GM12892 (cell line): ENCODE measurements at regions not wholly inside any gene's neighbourhood (a gene's known extent, or its start where the extent isn't known, plus 50 kb on each side); places are given as distances from the start of the nearest gene placed in this dataset.

Experiments
- DNase-seq: peaks from one replicate; pipeline ENCODE4 v3.0.0; 2011; ENCODE audit not compliant: insufficient read length
- FAIRE-seq: peaks from 2 replicates; lab custom pipeline; 2011; peaks lifted over from hg19 to GRCh38; lab: Jason Lieb, UNC
- POLR2A ChIP-seq: IDR thresholded peaks from 2 replicates; pipeline ENCODE4 v1.6.1; 2011; ENCODE audit warnings: low read depth, low read length, control low read depth
- POLR2AphosphoS5 ChIP-seq: IDR thresholded peaks from 2 replicates; pipeline ENCODE4 v1.6.1; 2011; ENCODE audit warnings: low read depth, low read length, control low read depth
- TAF1 ChIP-seq: IDR thresholded peaks from 2 replicates; pipeline ENCODE4 v1.6.1; 2011; ENCODE audit warnings: low read depth, mild to moderate bottlenecking, control low read depth, low read length, borderline replicate concordance

DNA sequence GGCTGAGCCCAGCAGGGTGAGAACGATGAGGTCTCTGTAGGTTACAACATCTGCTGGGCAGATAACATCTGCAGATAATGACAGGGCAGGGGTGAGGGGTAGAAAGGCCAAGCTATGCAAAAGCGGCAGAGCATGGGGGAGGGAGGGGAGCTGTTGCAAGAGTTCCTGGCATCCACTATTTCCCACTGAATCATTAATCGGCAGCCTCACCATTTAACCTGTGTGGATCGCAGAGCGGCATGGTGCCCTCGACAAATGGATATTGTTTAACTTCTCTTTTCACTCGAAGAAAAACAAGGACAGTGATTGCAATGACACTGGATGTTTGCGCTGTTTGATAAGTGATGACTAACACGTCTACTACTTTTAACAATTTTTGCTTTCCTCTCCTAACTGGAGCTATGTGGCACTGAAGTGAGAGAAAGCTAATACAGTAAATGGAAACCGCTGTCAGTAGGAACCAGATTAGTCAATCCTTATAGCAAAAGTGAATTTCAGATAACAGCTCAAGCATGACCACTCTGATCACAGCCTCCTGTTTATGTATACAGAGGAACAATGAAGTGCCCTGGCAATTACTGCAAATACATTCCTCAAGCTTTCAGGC lies 381.5 kb downstream of the TFAP2A start:
- TF ChIP-seq TAF1 (no peak), POLR2A (no peak), POLR2AphosphoS5 (no peak)
- no peak for DNase-seq
- FAIRE-seq = no peak

DNA sequence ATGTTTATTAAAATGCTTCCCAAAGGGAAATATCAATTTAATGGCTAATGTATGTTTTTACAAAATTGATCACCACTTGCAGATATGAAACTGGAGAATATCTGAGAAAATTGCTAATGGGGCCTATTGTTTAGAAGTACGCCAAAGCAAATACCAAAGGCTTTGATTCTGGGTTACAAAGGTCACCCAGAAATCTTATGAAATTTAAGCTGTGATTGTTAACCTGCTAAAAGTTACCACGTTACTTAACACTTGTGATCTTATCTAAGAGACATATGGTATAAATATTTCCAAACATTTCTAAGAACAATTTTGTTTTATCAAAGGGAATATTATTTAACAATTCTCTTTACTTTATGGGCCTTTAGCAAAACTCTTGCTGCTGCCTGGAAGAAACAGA lies 383.3 kb downstream of the TFAP2A start:
- DNase-seq = no peak
- no peak for FAIRE-seq
- TF ChIP-seq TAF1 = no peak
- no peak for TF ChIP-seq POLR2A
- TF ChIP-seq POLR2AphosphoS5 = no peak

DNA sequence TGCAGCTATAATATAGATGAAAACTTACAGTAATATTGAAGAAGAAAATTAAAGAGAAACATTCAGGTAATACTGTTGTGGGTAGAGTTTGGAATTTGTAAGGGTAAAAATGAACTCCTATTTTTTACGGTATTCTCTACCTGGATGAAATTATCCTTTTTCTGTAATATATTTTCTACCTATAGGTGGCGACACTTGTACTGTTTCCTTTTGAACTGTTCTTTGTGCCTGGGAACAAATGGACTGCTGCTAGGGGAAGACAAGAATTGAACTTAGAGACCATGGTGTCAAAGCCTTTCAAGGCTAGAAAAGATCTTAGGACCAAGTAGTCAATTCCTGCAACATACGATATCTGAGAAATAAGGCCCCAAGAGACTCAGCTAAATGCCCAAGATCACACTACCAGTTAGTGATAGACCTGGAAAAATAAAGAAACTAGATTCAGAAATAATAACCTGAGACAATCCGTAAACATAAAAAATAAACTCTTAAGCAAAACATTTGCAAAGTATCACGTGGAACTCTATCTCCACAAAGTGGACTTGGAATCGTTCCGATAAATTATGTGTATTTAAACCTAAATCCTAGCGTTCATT lies 383.8 kb downstream of the TFAP2A start:
- DNase-seq (no peak), FAIRE-seq (peak; percentile 9)
- TF ChIP-seq POLR2A (no peak), TAF1 (no peak), POLR2AphosphoS5 (no peak)

DNA sequence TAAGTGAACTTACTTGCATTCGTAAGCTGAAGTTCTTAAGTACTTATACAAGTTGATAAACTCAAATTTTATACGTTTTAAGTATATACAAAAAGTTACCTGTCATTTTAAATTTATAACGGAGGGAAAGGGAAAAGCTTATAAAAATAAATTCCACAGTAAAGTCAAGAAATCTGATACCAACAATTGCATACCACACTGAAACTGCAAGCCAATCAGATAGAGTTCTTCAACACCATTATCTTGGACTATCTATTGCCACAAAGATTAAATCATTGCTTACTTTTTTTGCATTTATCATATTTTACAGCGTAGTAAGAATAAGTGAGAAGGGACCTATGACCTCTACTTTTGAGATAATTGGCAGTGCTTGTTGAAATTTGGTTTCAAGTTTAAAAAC lies 386.7 kb downstream of the TFAP2A start:
- DNase-seq (no peak), FAIRE-seq (no peak)
- TF ChIP-seq POLR2A (no peak), TAF1 (no peak), POLR2AphosphoS5 (no peak)

DNA sequence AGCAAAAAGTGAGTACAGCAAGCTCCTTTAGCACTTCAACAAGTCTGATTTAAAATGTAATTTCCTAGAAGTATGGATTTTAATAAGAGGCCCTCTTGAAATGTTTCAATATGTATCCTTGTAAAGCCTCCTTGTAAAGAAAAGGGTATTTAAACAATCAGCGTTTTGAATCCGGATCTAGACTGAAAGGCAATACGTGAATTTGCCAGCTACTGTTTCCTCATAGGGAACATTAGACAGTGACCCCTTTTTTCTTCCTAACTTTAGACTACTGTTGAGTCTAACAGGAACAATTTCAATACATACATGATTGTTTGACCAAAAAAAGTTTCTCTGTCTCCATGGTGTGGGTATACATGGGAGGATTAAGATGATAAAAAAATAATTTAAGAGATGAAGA lies 395.0 kb downstream of the TFAP2A start:
- FAIRE-seq = no peak
- no peak for DNase-seq
- TF ChIP-seq POLR2A = no peak
- no peak for TF ChIP-seq TAF1
- no peak for TF ChIP-seq POLR2AphosphoS5

DNA sequence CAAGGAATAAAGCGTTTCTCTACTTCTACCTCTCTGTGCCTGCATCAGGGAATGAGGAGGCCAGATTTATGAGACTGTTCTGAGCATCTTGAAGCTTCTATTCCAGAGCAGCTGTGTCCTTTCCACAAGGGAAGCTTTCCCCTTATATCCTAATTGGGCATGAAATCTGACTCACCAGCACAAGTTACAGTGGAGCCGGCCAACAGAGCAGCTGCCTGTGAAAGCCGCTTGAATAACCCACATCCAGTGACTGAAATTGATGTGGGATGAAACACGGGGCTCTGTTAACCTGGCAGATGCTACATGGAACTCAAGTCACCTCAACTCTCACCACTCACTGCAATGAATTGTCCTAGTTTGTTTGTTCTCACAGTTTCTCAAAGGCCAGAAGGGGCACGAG lies 400.3 kb downstream of the TFAP2A start:
- TF ChIP-seq TAF1 (no peak), POLR2AphosphoS5 (no peak), POLR2A (no peak)
- FAIRE-seq = no peak
- DNase-seq = no peak

DNA sequence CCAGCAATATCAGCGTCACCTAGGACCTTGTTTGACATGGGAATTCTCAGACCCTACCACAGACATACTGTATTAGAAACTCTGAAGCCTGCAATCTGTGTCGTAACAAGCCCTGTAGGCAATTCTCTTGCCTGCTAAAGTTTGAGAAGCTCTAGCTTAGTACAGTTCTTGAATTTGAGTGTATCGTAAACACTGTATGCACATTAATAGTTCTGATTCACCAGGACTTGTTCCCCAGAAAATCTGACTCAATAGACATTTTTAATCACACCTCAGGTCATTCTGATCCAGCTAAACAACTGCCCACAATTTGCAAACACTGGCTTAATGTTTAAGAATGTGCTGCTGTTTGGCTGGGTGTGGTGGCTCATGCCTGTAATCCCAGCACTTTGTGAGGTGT lies 414.3 kb downstream of the TFAP2A start:
- TF ChIP-seq TAF1 = no peak
- TF ChIP-seq POLR2AphosphoS5 = no peak
- no peak for TF ChIP-seq POLR2A
- DNase-seq (no peak), FAIRE-seq (no peak)

DNA sequence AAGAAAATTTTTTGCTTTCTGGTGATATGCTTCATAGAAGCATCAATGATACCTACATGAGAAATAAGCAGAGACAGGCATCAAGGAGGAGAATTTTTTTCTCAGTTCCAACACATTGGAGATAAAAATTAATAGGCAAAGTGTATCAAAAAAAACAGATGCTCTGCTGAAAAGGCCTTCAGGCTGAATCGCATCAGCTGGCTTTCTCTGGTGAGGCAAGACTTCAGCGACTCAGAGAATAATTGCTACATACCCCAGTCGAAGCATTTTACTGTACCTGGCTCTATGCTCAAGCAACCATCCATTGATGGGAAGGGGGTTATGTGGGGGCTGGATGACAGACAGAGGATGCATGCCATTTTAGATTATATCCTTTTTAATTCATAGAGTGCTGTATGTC lies 415.1 kb downstream of the TFAP2A start:
- DNase-seq = no peak
- no peak for TF ChIP-seq POLR2AphosphoS5
- TF ChIP-seq POLR2A = no peak
- TF ChIP-seq TAF1 = no peak
- no peak for FAIRE-seq

DNA sequence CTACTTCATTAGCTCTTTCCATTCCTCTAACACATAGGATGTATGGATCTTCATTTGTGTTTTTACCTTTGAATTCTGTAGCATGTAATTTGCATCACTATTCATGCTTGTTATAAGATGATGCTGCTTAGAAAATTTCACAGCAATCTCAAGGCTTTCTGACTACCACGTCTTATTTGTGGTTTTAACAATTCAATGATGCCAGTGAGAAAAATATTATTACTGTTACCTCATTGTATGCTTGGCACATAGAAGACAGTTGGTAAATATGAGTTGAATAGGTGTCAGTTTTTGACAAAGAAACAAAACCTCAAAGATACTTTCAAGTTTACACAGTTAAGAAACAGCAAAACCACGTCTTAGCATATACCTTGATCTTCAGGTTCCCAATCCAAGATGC lies 428.6 kb downstream of the TFAP2A start:
- no peak for DNase-seq
- TF ChIP-seq POLR2AphosphoS5 (no peak), POLR2A (no peak), TAF1 (no peak)
- no peak for FAIRE-seq

DNA sequence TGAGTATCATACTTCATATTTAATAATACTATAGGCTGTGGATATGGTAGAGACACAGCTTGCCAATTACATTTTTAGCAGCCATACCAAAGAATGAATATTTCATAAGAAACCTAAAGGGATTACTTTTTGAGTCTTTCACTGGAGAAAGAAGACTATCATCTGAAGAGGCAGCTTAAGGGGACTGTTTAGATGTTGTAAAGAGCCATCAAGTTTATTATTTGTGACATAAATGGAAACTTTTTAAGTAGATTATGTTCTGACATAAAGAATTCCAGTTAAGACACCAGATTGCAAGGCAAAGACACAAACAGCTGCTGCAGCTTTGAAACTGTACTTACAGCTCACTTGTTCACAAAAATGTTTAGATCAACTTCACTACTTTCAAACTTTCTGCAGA lies 429.4 kb downstream of the TFAP2A start:
- DNase-seq = no peak
- TF ChIP-seq TAF1 = no peak
- TF ChIP-seq POLR2A = no peak
- no peak for TF ChIP-seq POLR2AphosphoS5
- no peak for FAIRE-seq

DNA sequence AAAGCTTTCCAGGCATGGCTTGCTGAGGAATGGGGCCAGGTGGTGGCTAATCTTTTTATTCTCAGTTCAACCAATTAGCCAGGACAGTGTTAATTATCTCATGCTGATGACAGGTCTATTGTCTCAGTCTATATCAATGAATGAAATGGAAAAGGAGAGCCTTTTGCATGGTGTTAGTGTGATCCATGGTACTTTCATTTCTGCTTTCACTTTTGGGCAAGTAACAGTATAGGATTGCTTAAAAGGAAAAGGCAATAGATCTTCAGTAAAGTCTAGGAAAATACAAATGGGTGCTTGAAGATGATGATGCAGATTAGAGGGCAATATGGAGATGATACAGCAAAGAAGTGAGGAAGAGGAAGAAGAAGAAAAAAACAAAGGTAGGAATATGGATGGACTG lies 430.3 kb downstream of the TFAP2A start:
- no peak for DNase-seq
- FAIRE-seq = no peak
- TF ChIP-seq POLR2AphosphoS5 (no peak), TAF1 (no peak), POLR2A (no peak)

DNA sequence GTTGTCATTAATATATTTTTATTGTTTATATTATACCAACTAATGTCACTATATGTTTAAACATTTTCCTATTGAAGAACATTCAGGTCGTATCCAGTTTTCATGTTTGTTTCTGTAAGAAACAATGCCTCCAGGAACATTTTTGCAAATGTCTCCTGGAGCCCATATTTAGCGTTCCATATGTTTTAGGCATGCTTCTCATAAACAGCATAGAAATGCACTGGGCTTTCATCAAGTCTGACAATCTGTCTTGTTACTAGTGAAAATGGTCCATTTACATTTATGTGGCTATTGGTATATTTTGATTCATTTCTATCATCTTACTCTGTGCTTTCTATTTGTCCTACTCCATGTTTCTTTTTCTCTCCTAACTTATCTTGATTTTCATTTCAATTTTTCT lies 431.7 kb downstream of the TFAP2A start:
- no peak for FAIRE-seq
- no peak for DNase-seq
- TF ChIP-seq POLR2AphosphoS5 = no peak
- TF ChIP-seq TAF1 = no peak
- no peak for TF ChIP-seq POLR2A
